T-helper 2 cell treated with Interferon-gamma antibody and Interleukin-4, amounts not matched to agents 5 μg/mL and 100 μg/mL, for 36 hours (primary cell): ENCODE measurements at regions not wholly inside any gene's neighbourhood (a gene's known extent, or its start where the extent isn't known, plus 50 kb on each side); places are given as distances from the start of the nearest gene placed in this dataset.

Experiments used
- DNase-seq: peaks from one replicate; pipeline ENCODE4 v3.0.0; 2021; ENCODE audit warnings: low spot score
- H3K27ac Mint-ChIP-seq: one replicate; pipeline ENCODE4 v1.8.0; 2021; ENCODE audit warnings: mild to moderate bottlenecking, mixed read lengths
- H3K27me3 Mint-ChIP-seq: one replicate; pipeline ENCODE4 v1.8.0; 2021; ENCODE audit warnings: low read depth, mixed read lengths
- H3K36me3 Mint-ChIP-seq: one replicate; pipeline ENCODE4 v1.8.0; 2021; ENCODE audit warnings: low read depth, mixed read lengths
- H3K4me1 Mint-ChIP-seq: one replicate; pipeline ENCODE4 v1.8.0; 2021; ENCODE audit warnings: low read depth, mixed read lengths
- H3K4me3 Mint-ChIP-seq: one replicate; pipeline ENCODE4 v1.8.0; 2022; ENCODE audit warnings: mild to moderate bottlenecking, moderate library complexity, mixed read lengths
- H3K9me3 Mint-ChIP-seq: one replicate; pipeline ENCODE4 v1.8.0; 2021; ENCODE audit warnings: mixed read lengths

- Mint-ChIP-seq H3K27ac (no peak overlapping the region), H3K27me3 (no peaks in the 10 kb centered on the region), H3K9me3 (no peaks in the 10 kb centered on the region), H3K4me1 (no peaks in the 10 kb centered on the region), H3K4me3 (no peak overlapping the region), H3K36me3 (no peaks in the 10 kb centered on the region)
- DNase-seq = no peak
These were observed 1042.2 kb downstream of the DIAPH3 start for GRCh38 chr13:59121507-59121906.

GRCh38 chr13:59126474-59126873, 1037.3 kb downstream of the DIAPH3 start:
- Mint-ChIP-seq H3K27ac (no peak overlapping the region), H3K4me1 (no peaks in the 10 kb centered on the region), H3K9me3 (no peaks in the 10 kb centered on the region), H3K36me3 (no peaks in the 10 kb centered on the region), H3K4me3 (no peak overlapping the region), H3K27me3 (no peaks in the 10 kb centered on the region)
- DNase-seq = no peak

GRCh38 chr13:59133903-59134302, 1029.8 kb downstream of the DIAPH3 start:
- no peak for DNase-seq
- Mint-ChIP-seq H3K4me1 (no peaks in the 10 kb centered on the region), H3K4me3 (no peak overlapping the region)

GRCh38 chr13:59144700-59145099, 1019.0 kb downstream of the DIAPH3 start:
- Mint-ChIP-seq H3K27me3 (no peaks in the 10 kb centered on the region), H3K36me3 (no peaks in the 10 kb centered on the region), H3K27ac (no peak overlapping the region), H3K9me3 (peaks cover 3% of the 10 kb centered on the region), H3K4me3 (no peak overlapping the region), H3K4me1 (no peaks in the 10 kb centered on the region)
- no peak for DNase-seq

More at GRCh38 chr13:59133903-59134302, 1029.8 kb downstream of the DIAPH3 start:
- no peak overlapping the region for H3K27ac Mint-ChIP-seq
- peaks cover 3% of the 10 kb centered on the region for H3K9me3 Mint-ChIP-seq
- H3K27me3 Mint-ChIP-seq = no peaks in the 10 kb centered on the region
- H3K36me3 Mint-ChIP-seq = no peaks in the 10 kb centered on the region

- Mint-ChIP-seq H3K27me3 (no peaks in the 10 kb centered on the region), H3K36me3 (no peaks in the 10 kb centered on the region), H3K27ac (no peak overlapping the region), H3K9me3 (peaks cover 3% of the 10 kb centered on the region), H3K4me3 (no peak overlapping the region), H3K4me1 (no peaks in the 10 kb centered on the region)
- no peak for DNase-seq
These were observed 1018.3 kb downstream of the DIAPH3 start for GRCh38 chr13:59145381-59145780.

- H3K4me3 Mint-ChIP-seq = no peak overlapping the region
- no peaks in the 10 kb centered on the region for H3K36me3 Mint-ChIP-seq
- no peak for DNase-seq
- H3K4me1 Mint-ChIP-seq = no peaks in the 10 kb centered on the region
- no peaks in the 10 kb centered on the region for H3K27me3 Mint-ChIP-seq
- H3K9me3 Mint-ChIP-seq = peaks cover 7% of the 10 kb centered on the region
- H3K27ac Mint-ChIP-seq = no peak overlapping the region
These were observed 1006.5 kb downstream of the DIAPH3 start for GRCh38 chr13:59157181-59157580.

GRCh38 chr13:59166174-59166573, 997.6 kb downstream of the DIAPH3 start:
- no peaks in the 10 kb centered on the region for H3K27me3 Mint-ChIP-seq
- H3K9me3 Mint-ChIP-seq = no peaks in the 10 kb centered on the region
- H3K4me1 Mint-ChIP-seq = no peaks in the 10 kb centered on the region
- H3K36me3 Mint-ChIP-seq = no peaks in the 10 kb centered on the region
- no peak overlapping the region for H3K27ac Mint-ChIP-seq
- DNase-seq = no peak
- H3K4me3 Mint-ChIP-seq = no peak overlapping the region

- Mint-ChIP-seq H3K27ac (no peak overlapping the region), H3K4me3 (no peak overlapping the region), H3K27me3 (no peaks in the 10 kb centered on the region)
These were observed 991.7 kb downstream of the DIAPH3 start for GRCh38 chr13:59172076-59172475.

GRCh38 chr13:59176775-59177174, 987.0 kb downstream of the DIAPH3 start:
- H3K9me3 Mint-ChIP-seq = no peaks in the 10 kb centered on the region
- no peaks in the 10 kb centered on the region for H3K4me1 Mint-ChIP-seq
- H3K27ac Mint-ChIP-seq = no peak overlapping the region
- no peak overlapping the region for H3K4me3 Mint-ChIP-seq
- no peak for DNase-seq
- no peaks in the 10 kb centered on the region for H3K36me3 Mint-ChIP-seq
- no peaks in the 10 kb centered on the region for H3K27me3 Mint-ChIP-seq

More at GRCh38 chr13:59172076-59172475, 991.7 kb downstream of the DIAPH3 start:
- no peak for DNase-seq
- Mint-ChIP-seq H3K36me3 (no peaks in the 10 kb centered on the region), H3K4me1 (no peaks in the 10 kb centered on the region), H3K9me3 (no peaks in the 10 kb centered on the region)

GRCh38 chr13:59178344-59178743, 985.4 kb downstream of the DIAPH3 start:
- H3K9me3 Mint-ChIP-seq = no peaks in the 10 kb centered on the region
- H3K4me3 Mint-ChIP-seq = no peak overlapping the region
- no peak overlapping the region for H3K27ac Mint-ChIP-seq
- no peaks in the 10 kb centered on the region for H3K27me3 Mint-ChIP-seq
- H3K36me3 Mint-ChIP-seq = no peaks in the 10 kb centered on the region
- no peak for DNase-seq
- H3K4me1 Mint-ChIP-seq = no peaks in the 10 kb centered on the region

GRCh38 chr13:59182241-59182640, 981.5 kb downstream of the DIAPH3 start:
- H3K4me3 Mint-ChIP-seq = no peak overlapping the region
- no peaks in the 10 kb centered on the region for H3K4me1 Mint-ChIP-seq
- H3K27ac Mint-ChIP-seq = no peak overlapping the region
- H3K9me3 Mint-ChIP-seq = no peaks in the 10 kb centered on the region
- no peaks in the 10 kb centered on the region for H3K36me3 Mint-ChIP-seq
- no peak for DNase-seq
- no peaks in the 10 kb centered on the region for H3K27me3 Mint-ChIP-seq

GRCh38 chr13:59197397-59197796, 966.3 kb downstream of the DIAPH3 start:
- Mint-ChIP-seq H3K4me1 (no peaks in the 10 kb centered on the region), H3K27me3 (no peaks in the 10 kb centered on the region), H3K9me3 (no peaks in the 10 kb centered on the region), H3K4me3 (no peak overlapping the region), H3K36me3 (no peaks in the 10 kb centered on the region), H3K27ac (no peak overlapping the region)
- DNase-seq = no peak

- no peak overlapping the region for H3K4me3 Mint-ChIP-seq
- no peak overlapping the region for H3K27ac Mint-ChIP-seq
- no peaks in the 10 kb centered on the region for H3K9me3 Mint-ChIP-seq
- no peak for DNase-seq
- no peaks in the 10 kb centered on the region for H3K27me3 Mint-ChIP-seq
- no peaks in the 10 kb centered on the region for H3K4me1 Mint-ChIP-seq
- no peaks in the 10 kb centered on the region for H3K36me3 Mint-ChIP-seq
These were observed 961.9 kb downstream of the DIAPH3 start for GRCh38 chr13:59201841-59202240.

GRCh38 chr13:59203855-59204254, 959.9 kb downstream of the DIAPH3 start:
- Mint-ChIP-seq H3K9me3 (no peaks in the 10 kb centered on the region), H3K27me3 (no peaks in the 10 kb centered on the region), H3K4me1 (no peaks in the 10 kb centered on the region)

GRCh38 chr13:59205501-59205900, 958.2 kb downstream of the DIAPH3 start:
- H3K27ac Mint-ChIP-seq = no peak overlapping the region
- H3K9me3 Mint-ChIP-seq = no peaks in the 10 kb centered on the region
- H3K4me3 Mint-ChIP-seq = no peak overlapping the region
- H3K27me3 Mint-ChIP-seq = no peaks in the 10 kb centered on the region
- DNase-seq = no peak
- no peaks in the 10 kb centered on the region for H3K4me1 Mint-ChIP-seq
- H3K36me3 Mint-ChIP-seq = no peaks in the 10 kb centered on the region

More at GRCh38 chr13:59203855-59204254, 959.9 kb downstream of the DIAPH3 start:
- DNase-seq = no peak
- H3K4me3 Mint-ChIP-seq = no peak overlapping the region
- H3K36me3 Mint-ChIP-seq = no peaks in the 10 kb centered on the region
- no peak overlapping the region for H3K27ac Mint-ChIP-seq
